Upper lobe of left lung (tissue), 6 donors: ENCODE measurements at regions not wholly inside any gene's neighbourhood (a gene's known extent, or its start where the extent isn't known, plus 50 kb on each side); places are given as distances from the start of the nearest gene placed in this dataset.
"Not testable (repeated sequence)": the region's sequence is repeated elsewhere in the genome, so short reads cannot be mapped to it uniquely, and the experiment has no call there.

Experiments
- ATAC-seq, 2 donors: fragments of 200-7000 bp; cut with Tn5 transposase; one replicate each; pipeline ENCODE4 v1.9.1; 2022; ENCODE audit warnings: mild to moderate bottlenecking in 2 of 2, moderate library complexity in 2 of 2; ENCODE audit not compliant: low FRiP score in 2 of 2
- DNase-seq, 2 donors: peaks; one replicate each; pipeline ENCODE4 v3.0.0-alpha.2; 2019 to 2020
- H3K27ac ChIP-seq, 4 donors: fragments of 200-600 bp; sonication (generic); one replicate each; pipeline ENCODE4 v1.5.1; 2016 to 2019
- H3K27me3 ChIP-seq, 4 donors: fragments of 200-600 bp; sonication (generic); one replicate each; pipeline ENCODE4 v1.5.1; 2017 to 2019
- H3K36me3 ChIP-seq, 4 donors: fragments of 200-600 bp; sonication (generic); one replicate each; pipeline ENCODE4 v1.5.1; 2016 to 2019
- H3K4me1 ChIP-seq, 4 donors: fragments of 200-600 bp; sonication (generic); one replicate each; pipeline ENCODE4 v1.5.1; 2018 to 2019
- H3K4me3 ChIP-seq, 4 donors: fragments of 200-600 bp; sonication (generic); one replicate each; pipeline ENCODE4 v1.5.1; 2017 to 2019; ENCODE audit warnings: mild to moderate bottlenecking in 2 of 4, moderate library complexity in 1 of 4
- H3K9me3 ChIP-seq, 4 donors: fragments of 200-600 bp; sonication (generic); one replicate each; pipeline ENCODE4 v1.5.1; 2018 to 2019
- EP300 ChIP-seq, 4 donors: sonication (generic); formaldehyde crosslinking; IDR thresholded peaks; one replicate each; pipeline ENCODE4 v1.5.1; 2017; ENCODE audit warnings: antibody characterized with exemption in 4 of 4, control low read depth in 2 of 4
- POLR2A ChIP-seq, 4 donors: fragments of 450-650 bp; IDR thresholded peaks; one replicate each; pipeline ENCODE4 v1.5.1; 2016 to 2017; ENCODE audit warnings: antibody characterized with exemption in 4 of 4, mild to moderate bottlenecking in 2 of 4
- POLR2AphosphoS5 ChIP-seq, 2 donors: sonication (generic); formaldehyde crosslinking; IDR thresholded peaks; one replicate each; pipeline ENCODE4 v1.5.1; 2017; ENCODE audit warnings: antibody characterized with exemption in 2 of 2
- WGBS, 2 donors: methylation state at CpG; one replicate each; pipeline ENCODE4 v1.1.5; 2017 to 2018; 5-methylcytosine and 5-hydroxymethylcytosine counted together
- TF ChIP-seq, protein P1 (sequence below), 6 experiments: fragments of 450-650 bp in 4 of 6; fragments of 200-600 bp in 2 of 6; sonication (generic) in 2 of 6; IDR thresholded peaks; one replicate each; pipeline ENCODE4 v1.5.1; 2016 to 2019; ENCODE audit warnings: antibody characterized with exemption in 6 of 6
- donor health status: DM: no; HTN: no; CAD: no; lungs with moderate emphysema.
- donor health status: DM: no; HTN: yes; CAD: no; lungs with severe emphysema.

DNA sequence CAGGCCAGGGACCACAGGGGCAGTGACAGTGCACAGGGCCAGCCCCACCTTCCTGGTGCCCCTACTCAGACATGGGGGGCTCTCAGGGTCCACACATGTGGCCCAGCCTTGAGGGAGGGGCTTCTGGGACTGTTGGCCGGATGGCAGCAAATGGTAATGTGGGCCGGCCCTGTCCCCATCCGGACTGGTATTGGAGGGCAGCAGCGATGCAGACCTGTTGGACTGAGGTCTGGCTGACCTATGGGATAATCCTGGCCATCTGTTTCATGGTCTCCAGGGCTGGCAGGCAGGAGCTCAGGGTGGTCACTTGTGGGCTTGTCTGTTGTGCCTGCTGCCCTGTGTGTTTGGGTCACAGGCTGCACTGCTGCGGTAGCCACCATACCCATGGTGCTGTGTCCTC is 387.5 kb downstream of the TMEM121 start:
- Histone ChIP-seq H3K27ac (no peak overlapping the region), H3K27me3 (no peaks in the 10 kb centered on the region), H3K4me1 (no peaks in the 10 kb centered on the region), H3K9me3 (no peaks in the 10 kb centered on the region), H3K36me3 (no peaks in the 10 kb centered on the region), H3K4me3 (no peak overlapping the region)
- 71% methylated on average over 5 of the region's 5 CpGs; no CpG with 5 or more reads in 1 of the 2 donors for WGBS, 2 donors
- ATAC-seq (no peak), DNase-seq (peak in 1 of 2 donors; percentile 27)
- TF ChIP-seq, protein P1, sequence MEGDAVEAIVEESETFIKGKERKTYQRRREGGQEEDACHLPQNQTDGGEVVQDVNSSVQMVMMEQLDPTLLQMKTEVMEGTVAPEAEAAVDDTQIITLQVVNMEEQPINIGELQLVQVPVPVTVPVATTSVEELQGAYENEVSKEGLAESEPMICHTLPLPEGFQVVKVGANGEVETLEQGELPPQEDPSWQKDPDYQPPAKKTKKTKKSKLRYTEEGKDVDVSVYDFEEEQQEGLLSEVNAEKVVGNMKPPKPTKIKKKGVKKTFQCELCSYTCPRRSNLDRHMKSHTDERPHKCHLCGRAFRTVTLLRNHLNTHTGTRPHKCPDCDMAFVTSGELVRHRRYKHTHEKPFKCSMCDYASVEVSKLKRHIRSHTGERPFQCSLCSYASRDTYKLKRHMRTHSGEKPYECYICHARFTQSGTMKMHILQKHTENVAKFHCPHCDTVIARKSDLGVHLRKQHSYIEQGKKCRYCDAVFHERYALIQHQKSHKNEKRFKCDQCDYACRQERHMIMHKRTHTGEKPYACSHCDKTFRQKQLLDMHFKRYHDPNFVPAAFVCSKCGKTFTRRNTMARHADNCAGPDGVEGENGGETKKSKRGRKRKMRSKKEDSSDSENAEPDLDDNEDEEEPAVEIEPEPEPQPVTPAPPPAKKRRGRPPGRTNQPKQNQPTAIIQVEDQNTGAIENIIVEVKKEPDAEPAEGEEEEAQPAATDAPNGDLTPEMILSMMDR (IDR thresholded peaks at IDR 0.05) = no peak
- TF ChIP-seq POLR2A (IDR thresholded peaks at IDR 0.05) (no peak), EP300 (IDR thresholded peaks at IDR 0.05) (no peak), POLR2AphosphoS5 (IDR thresholded peaks at IDR 0.05) (no peak)

DNA sequence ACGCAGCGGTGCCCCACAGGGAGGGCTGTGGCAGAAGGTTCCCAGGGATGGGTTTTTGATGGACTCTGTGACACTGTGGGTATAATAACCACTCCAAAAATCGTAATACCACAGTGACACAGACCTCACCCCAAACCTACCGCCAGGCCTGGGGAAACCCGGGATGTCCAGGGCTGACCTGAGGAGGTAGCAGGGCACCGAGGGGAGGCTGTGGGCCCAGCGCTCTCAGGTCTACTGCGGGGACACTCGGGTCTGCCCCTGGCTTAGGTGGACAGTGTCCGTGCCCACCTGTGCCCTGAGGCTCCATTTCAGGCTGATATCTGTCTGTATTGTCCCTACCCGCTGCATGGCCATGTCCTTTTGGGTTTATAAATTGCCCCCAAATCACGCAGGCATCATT is 387.9 kb downstream of the TMEM121 start:
- not testable (repeated sequence) for H3K9me3 ChIP-seq, H3K27me3 ChIP-seq, H3K4me1 ChIP-seq, ATAC-seq, H3K4me3 ChIP-seq, H3K27ac ChIP-seq, H3K36me3 ChIP-seq
- WGBS, 2 donors = 57 to 61% methylated on average over 5 to 6 of the region's 12 CpGs
- DNase-seq = peak in 1 of 2 donors; percentile 38

DNA sequence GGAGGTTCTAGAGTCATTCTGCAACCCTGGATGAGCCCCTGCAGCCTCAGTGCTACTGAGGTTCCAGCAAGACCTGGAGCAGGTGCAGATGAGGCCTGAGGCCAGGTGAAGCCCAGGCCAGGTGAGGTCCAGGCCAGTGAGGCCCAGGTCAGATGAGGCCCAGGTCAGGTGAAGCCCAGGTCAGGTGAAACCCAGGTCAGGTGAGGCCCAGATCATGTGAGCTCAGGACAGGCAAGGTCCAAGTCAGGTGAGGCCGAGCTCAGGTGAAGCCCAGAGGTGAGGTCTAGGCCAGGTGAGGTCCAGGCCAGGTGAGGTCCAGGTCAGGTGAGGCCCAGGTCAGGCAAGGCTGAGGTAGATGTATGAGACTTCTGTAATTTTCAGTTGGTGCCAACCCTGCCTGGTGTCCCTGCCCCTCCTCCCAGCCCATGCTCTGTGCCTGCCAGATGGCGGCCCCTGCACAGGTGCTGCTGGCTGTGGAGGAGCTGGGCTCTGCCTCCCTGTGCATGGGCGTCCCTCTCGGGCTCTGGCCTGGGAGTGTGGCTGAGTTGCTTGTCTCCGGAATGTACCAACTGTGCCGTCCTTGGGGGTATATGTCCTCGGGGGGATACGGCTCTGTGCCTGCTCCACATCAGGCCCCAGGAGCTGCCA is 388.5 kb downstream of the TMEM121 start:
- TF ChIP-seq EP300 (IDR thresholded peaks at IDR 0.05) (no peak), POLR2AphosphoS5 (IDR thresholded peaks at IDR 0.05) (no peak), POLR2A (IDR thresholded peaks at IDR 0.05) (no peak)
- TF ChIP-seq, protein P1 (IDR thresholded peaks at IDR 0.05) = no peak
- Histone ChIP-seq H3K4me3 (no peak overlapping the region), H3K27ac (no peak overlapping the region), H3K4me1 (no peaks in the 10 kb centered on the region), H3K9me3 (no peaks in the 10 kb centered on the region), H3K27me3 (no peaks in the 10 kb centered on the region), H3K36me3 (no peaks in the 10 kb centered on the region)
- ATAC-seq (no peak), DNase-seq (peak in 1 of 2 donors; percentile 52)
- WGBS, 2 donors = 40 to 56% methylated on average over 2 of the region's 8 CpGs

DNA sequence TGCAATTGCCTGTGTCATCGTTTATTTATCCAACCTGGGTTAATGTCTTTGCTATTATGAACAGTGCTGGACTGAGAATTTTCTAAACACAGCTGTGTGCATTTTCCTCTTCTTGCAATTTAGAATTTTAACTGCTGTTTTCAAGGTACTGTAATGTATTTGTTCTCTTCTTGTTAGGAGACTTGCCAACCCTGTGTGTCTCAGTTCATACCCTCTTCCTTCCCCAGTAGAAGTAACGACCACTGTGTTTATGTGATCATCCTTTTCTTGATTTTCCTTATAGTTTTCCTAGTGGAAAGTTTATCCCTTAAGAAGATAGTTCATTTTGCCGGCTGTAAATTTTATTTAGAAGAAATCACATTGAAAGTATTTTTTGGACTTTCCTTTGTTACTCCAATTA is 389.2 kb downstream of the TMEM121 start:
- WGBS, 2 donors = 48 to 59% methylated on average over 3 of the region's 3 CpGs
- H3K27ac ChIP-seq, H3K4me1 ChIP-seq, H3K9me3 ChIP-seq, H3K36me3 ChIP-seq, H3K4me3 ChIP-seq, H3K27me3 ChIP-seq, DNase-seq, ATAC-seq: not testable (repeated sequence)

DNA sequence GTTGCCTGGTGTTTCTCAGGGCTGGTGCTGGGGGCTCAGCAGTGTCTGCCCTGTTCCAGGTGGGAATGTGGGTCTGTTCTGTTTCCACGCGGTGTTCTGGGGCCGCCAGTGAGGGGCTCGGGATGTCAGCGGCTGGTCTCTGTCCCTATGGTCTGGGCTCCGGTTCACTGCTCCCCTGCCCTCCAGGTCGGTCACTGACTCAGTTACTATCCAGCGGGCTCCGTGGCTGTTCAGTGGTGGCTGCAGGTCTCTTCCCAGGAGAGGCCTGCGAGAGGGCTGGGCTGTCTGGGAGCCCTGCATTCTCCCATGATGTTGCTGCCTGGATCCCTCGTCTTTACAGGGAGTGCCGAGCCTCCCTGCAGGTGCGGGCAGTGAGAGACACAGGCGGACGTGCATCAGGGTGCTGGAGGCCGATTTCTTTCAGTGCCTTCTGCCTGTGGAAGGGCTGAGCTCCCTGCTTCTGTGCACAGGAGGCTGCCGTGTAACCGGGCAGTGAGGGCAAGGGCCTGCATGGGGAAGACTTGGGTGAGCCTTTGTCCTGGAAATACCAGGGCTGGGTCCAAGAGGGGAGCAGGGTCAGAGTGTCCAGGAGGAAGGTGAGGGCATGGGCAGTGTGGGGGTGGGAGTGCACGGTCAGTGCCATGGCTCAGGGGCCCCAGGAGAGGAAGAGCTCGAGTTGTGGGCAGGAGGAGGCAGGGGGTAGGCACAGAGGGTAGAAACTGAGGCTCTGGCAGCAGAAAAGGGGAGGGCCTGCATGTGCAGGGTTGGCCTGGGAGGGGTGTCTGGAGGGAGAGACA is 391.0 kb downstream of the TMEM121 start:
- not testable (repeated sequence) for H3K36me3 ChIP-seq, DNase-seq, ATAC-seq, H3K4me3 ChIP-seq, H3K4me1 ChIP-seq, H3K27me3 ChIP-seq, H3K9me3 ChIP-seq, H3K27ac ChIP-seq
- WGBS, 2 donors = 76 to 80% methylated on average over 14 to 18 of the region's 20 CpGs

DNA sequence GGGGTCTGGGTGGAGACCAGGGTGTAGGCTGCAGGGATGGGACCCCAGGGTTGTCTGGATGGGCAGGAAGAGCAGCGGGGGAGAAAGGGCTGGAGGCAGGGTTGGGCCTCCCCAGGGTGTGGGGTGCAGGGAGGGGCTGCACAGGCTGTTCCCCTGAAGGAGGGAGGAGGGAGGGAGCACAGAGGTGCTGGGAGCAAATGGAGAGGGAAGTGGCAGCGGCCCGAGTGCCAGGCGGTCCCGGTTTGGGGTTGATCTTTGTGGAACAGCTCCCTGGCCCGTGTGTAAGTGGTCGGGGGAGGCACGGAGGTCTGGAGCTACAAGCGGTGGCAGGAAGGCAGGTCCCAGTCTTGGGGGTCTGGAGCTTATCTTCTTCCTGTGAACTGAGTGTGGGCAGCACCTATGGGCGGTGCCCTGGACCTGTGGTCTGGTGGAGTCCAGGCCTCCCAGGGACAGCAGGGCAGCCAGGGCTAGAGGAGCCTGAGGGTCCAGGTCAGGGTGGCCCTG is 391.6 kb downstream of the TMEM121 start:
- H3K9me3 ChIP-seq = no peaks in the 10 kb centered on the region
- no peaks in the 10 kb centered on the region for H3K36me3 ChIP-seq
- 70 to 75% methylated on average over 8 to 10 of the region's 10 CpGs for WGBS, 2 donors
- ATAC-seq (no peak), DNase-seq (no peak)
- H3K27ac ChIP-seq = no peak overlapping the region
- no peaks in the 10 kb centered on the region for H3K27me3 ChIP-seq
- H3K4me3 ChIP-seq = no peak overlapping the region
- H3K4me1 ChIP-seq = no peaks in the 10 kb centered on the region
- TF ChIP-seq, protein P1 (IDR thresholded peaks at IDR 0.05) = no peak
- TF ChIP-seq EP300 (IDR thresholded peaks at IDR 0.05) (no peak), POLR2AphosphoS5 (IDR thresholded peaks at IDR 0.05) (no peak), POLR2A (IDR thresholded peaks at IDR 0.05) (no peak)
